ENCODE measurements at regions not wholly inside any gene's neighbourhood (a gene's known extent, or its start where the extent isn't known, plus 50 kb on each side); places are given as distances from the start of the nearest gene placed in this dataset.
A peak's percentile ranks its signal among the peaks of the same experiment; 100 is the strongest.

GRCh38 chr11:11036848-11037732 lies 179.2 kb upstream of the ZBED5 start:
- no peak overlapping the region for H4K8ac ChIP-seq (ENCODE audit: extremely low read depth, insufficient read depth, low read length)
- no peaks in the 10 kb centered on the region for H3K36me3 ChIP-seq (ENCODE audit: control insufficient read depth in 2 of 4, insufficient read depth in 4 of 4, low read length in 3 of 4)
- no peak overlapping the region for H2BK5ac ChIP-seq (ENCODE audit: low read depth, low read length)
- H2BK20ac ChIP-seq (ENCODE audit: low read length), result no peak overlapping the region
- no peak overlapping the region; the same call in 1 of the 2 replicates for H2AFZ ChIP-seq (ENCODE audit: low read length)
- H3K4me3 ChIP-seq (ENCODE audit: extremely low read depth in 1 of 4, insufficient read depth in 2 of 4, low read depth in 3 of 4, low read length in 4 of 4), result no peak overlapping the region
- no peaks in the 10 kb centered on the region for H3K79me2 ChIP-seq (ENCODE audit: control insufficient read depth in 1 of 2, insufficient read depth in 2 of 2, low read length in 2 of 2)
- no peak overlapping the region for H3K4me2 ChIP-seq (ENCODE audit: insufficient read depth in 1 of 2, low read depth in 2 of 2, low read length in 2 of 2)
- peaks cover 0 to 3% (median 1%) of the 10 kb centered on the region in 4 experiments; a peak in 3 of 7 replicates for H3K4me1 ChIP-seq (replicated peaks in 1 of 4; ENCODE audit: control insufficient read depth in 3 of 4, insufficient read depth in 4 of 4, low read length in 3 of 4)
- H3K27ac ChIP-seq (ENCODE audit: low read depth, low read length), result no peak overlapping the region
- FAIRE-seq (peak; percentile 97), DNase-seq (ENCODE audit: low read depth in 1 of 2, low spot score in 2 of 2) (peak in 1 of 2 experiments; percentile 9)
- no peak overlapping the region for H2BK120ac ChIP-seq (replicated peaks; ENCODE audit: low read depth, low read length)
- ChIA-PET POLR2A (ENCODE audit: partially characterized antibody) (interaction anchor here (1.0 to 1.3 kb wide), 3 partner anchors 42 to 227 kb away, joined by 3 to 4 read pairs (median 3); no protein-coding TSS in a partner anchor), CTCF (ENCODE audit: partially characterized antibody) (interaction anchor here (0.6 to 5.7 kb wide), 58 partner anchors 9 to 750 kb away, joined by 3 to 68 read pairs (median 4); no protein-coding TSS in a partner anchor)
- no peaks in the 10 kb centered on the region for H4K20me1 ChIP-seq (replicated peaks in 1 of 2; ENCODE audit: control insufficient read depth in 1 of 2, insufficient read depth in 2 of 2, low read length in 2 of 2)
- H3K9me3 ChIP-seq (ENCODE audit: insufficient read depth in 2 of 2, low read depth in 1 of 2, low read length in 1 of 2), result no peaks in the 10 kb centered on the region; a peak in 1 of 4 replicates
- H3K9ac ChIP-seq (replicated peaks in 1 of 4; ENCODE audit: extremely low read depth in 1 of 4, low read depth in 3 of 4, low read length in 3 of 4), result no peak overlapping the region
- no peak overlapping the region for H2AK5ac ChIP-seq (ENCODE audit: low read depth, low read length)
- no peaks in the 10 kb centered on the region for H3K23me2 ChIP-seq (ENCODE audit: low read depth, low read length)
- H3K23ac ChIP-seq (ENCODE audit: insufficient read length), result no peak overlapping the region
- no peak overlapping the region for H4K5ac ChIP-seq (ENCODE audit: insufficient read length, low read depth, low read length)
- H4K91ac ChIP-seq (replicated peaks; ENCODE audit: insufficient read length, low read length), result no peak overlapping the region
- no peak overlapping the region for H3K56ac ChIP-seq (replicated peaks; ENCODE audit: insufficient read length, low read depth, low read length)
- TF ChIP-seq CTCF (IDR thresholded peaks at IDR 0.05; ENCODE audit: control extremely low read depth in 1 of 3, insufficient read depth in 1 of 3, low read depth in 1 of 3, low read length in 3 of 3) (peak; percentile 49 to 85 (median 74)), POLR2AphosphoS5 (IDR thresholded peaks at IDR 0.05; ENCODE audit: low read depth, low read length) (no peak), RAD21 (IDR thresholded peaks at IDR 0.05 in 1 of 2, conservative IDR thresholded peaks at IDR 0.05 in 1 of 2; ENCODE audit: low read depth in 2 of 2, low read length in 2 of 2) (peak; percentile 90 to 92)
- no peaks in the 10 kb centered on the region; the same call in 1 of the 2 replicates for H3K79me1 ChIP-seq (ENCODE audit: low read depth, low read length)
- H2BK12ac ChIP-seq (ENCODE audit: low read depth, low read length), result no peak overlapping the region
- WGBS, 2 experiments (ENCODE audit: extremely low coverage in 1 of 2, insufficient coverage in 1 of 2, insufficient read length in 1 of 2, insufficient replicate concordance in 2 of 2, low coverage in 1 of 2, low lambda C conversion rate in 2 of 2, missing lambda C conversion rate in 1 of 2), result 27% methylated on average over 2 of the region's 5 CpGs; no CpG with 5 or more reads in 1 of the 2 experiments
- H3K14ac ChIP-seq (ENCODE audit: insufficient read length), result no peak overlapping the region
- no peaks in the 10 kb centered on the region for H3K27me3 ChIP-seq (replicated peaks in 1 of 4; ENCODE audit: control insufficient read depth in 3 of 4, extremely low read depth in 1 of 4, insufficient read depth in 3 of 4, low read length in 3 of 4)
- no peak overlapping the region for H3K18ac ChIP-seq (ENCODE audit: extremely low read depth, low read length)
- no peak overlapping the region for H2BK15ac ChIP-seq (ENCODE audit: low read length)
- H3K4ac ChIP-seq (replicated peaks; ENCODE audit: insufficient read length, low read depth, low read length), result no peak overlapping the region

All from H1 (cell line).